Kidney epithelial cell (primary cell): ENCODE measurements at regions not wholly inside any gene's neighbourhood (a gene's known extent, or its start where the extent isn't known, plus 50 kb on each side); places are given as distances from the start of the nearest gene placed in this dataset.

Experiments used
- DNase-seq: peaks from one replicate; pipeline ENCODE4 v3.0.0-alpha.2; 2010; ENCODE audit warnings: low read depth
- H3K27me3 ChIP-seq: 2 replicates; pipeline ENCODE4 v1.6.0; 2011; ENCODE audit warnings: low read length; ENCODE audit not compliant: control insufficient read depth, insufficient read depth
- H3K36me3 ChIP-seq: 2 replicates; pipeline ENCODE4 v1.5.1; 2011; ENCODE audit warnings: low read length; ENCODE audit not compliant: control insufficient read depth, insufficient read depth
- H3K4me3 ChIP-seq: 2 replicates; pipeline ENCODE4 v1.5.1; 2011; ENCODE audit warnings: low read depth, mild to moderate bottlenecking, control low read depth, low read length
- CTCF ChIP-seq: IDR thresholded peaks from 2 replicates; pipeline ENCODE4 v1.5.1; 2011; ENCODE audit warnings: mild to moderate bottlenecking, moderate library complexity, low read length, control low read depth, inconsistent platforms; ENCODE audit not compliant: insufficient read depth, poor library complexity, severe bottlenecking

- TF ChIP-seq CTCF = no peak
- Histone ChIP-seq H3K36me3 (no peaks in the 10 kb centered on the region), H3K27me3 (no peaks in the 10 kb centered on the region), H3K4me3 (no peak overlapping the region)
- no peak for DNase-seq
Observed at GRCh38 chr20:58002901-58003300, 225.6 kb downstream of the ANKRD60 start.

- no peak overlapping the region for H3K4me3 ChIP-seq
- no peaks in the 10 kb centered on the region for H3K27me3 ChIP-seq
- no peaks in the 10 kb centered on the region for H3K36me3 ChIP-seq
- TF ChIP-seq CTCF = no peak
- no peak for DNase-seq
Observed at GRCh38 chr20:58001946-58002345, 226.5 kb downstream of the ANKRD60 start.

DNA sequence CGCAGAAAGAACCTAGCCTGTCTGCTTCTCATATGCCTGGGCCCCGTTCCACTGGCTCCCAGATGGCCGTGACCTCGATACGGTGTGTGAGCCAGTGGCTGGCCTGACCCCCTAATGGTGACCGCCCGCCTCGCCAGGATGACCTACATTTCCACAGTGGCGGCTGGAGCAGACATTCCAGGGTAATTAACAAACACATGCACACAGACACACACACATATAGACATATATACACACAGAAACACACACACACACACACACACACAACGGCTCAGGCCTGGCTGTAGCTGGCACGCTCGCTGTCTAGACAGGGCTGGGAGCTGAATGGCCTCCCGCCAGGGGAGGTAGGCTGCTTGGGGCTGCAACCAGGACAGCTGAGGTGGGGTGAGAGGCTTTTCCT lies 227.1 kb downstream of the ANKRD60 start:
- Histone ChIP-seq H3K36me3 (no peaks in the 10 kb centered on the region), H3K4me3 (no peak overlapping the region), H3K27me3 (no peaks in the 10 kb centered on the region)
- DNase-seq = no peak
- TF ChIP-seq CTCF = no peak

GRCh38 chr20:58000861-58001260 lies 227.6 kb downstream of the ANKRD60 start:
- DNase-seq = no peak
- Histone ChIP-seq H3K36me3 (no peaks in the 10 kb centered on the region), H3K27me3 (no peaks in the 10 kb centered on the region), H3K4me3 (no peak overlapping the region)
- TF ChIP-seq CTCF = no peak

DNA sequence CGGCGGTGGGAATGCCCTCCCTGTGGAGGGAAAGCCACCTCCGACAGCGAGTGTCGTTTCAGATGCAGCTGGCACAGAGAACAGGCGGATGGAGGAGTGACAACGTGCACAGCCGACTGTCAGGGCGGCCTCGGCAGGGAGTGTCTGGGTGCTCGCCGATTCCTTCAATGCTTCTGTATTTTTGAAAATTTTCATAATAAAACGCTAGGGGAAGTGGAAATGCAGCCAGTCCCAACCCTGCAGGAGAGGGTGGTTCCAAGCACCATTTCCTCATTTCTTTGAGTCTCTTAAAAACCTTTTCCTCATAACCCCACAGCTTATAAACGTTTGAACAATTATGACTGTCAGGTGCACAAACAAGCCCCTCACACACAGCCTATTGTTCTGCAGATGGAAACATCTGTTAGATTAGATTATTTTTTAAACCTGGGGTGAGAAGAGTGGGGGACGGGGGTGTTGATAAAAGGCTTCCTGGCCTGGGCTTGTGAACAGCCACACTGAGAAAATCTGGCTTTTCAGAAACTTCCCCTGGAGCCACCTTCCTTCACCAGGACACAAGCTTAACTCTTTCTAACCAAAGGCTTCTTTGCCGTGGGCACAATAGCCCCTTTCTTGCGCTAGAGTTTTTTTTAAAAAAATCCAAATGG lies 228.9 kb downstream of the ANKRD60 start:
- no peak for DNase-seq
- Histone ChIP-seq H3K36me3 (no peaks in the 10 kb centered on the region), H3K4me3 (no peak overlapping the region), H3K27me3 (no peaks in the 10 kb centered on the region)
- no peak for TF ChIP-seq CTCF

- Histone ChIP-seq H3K4me3 (no peak overlapping the region), H3K27me3 (no peaks in the 10 kb centered on the region), H3K36me3 (no peaks in the 10 kb centered on the region)
- no peak for DNase-seq
- no peak for TF ChIP-seq CTCF
Observed at GRCh38 chr20:57998981-57999464, 229.4 kb downstream of the ANKRD60 start.
